MM.1S (cell line): ENCODE measurements at regions not wholly inside any gene's neighbourhood (a gene's known extent, or its start where the extent isn't known, plus 50 kb on each side); places are given as distances from the start of the nearest gene placed in this dataset.
A peak's percentile ranks its signal among the peaks of the same experiment; 100 is the strongest.

Experiments used
- CTCF ChIP-seq: fragments of 300-600 bp; sonication (generic); IDR thresholded peaks from 2 replicates; pipeline ENCODE4 v1.5.1; 2016; ENCODE audit warnings: antibody characterized with exemption, low read length, mixed read lengths
- EZH2phosphoT487 ChIP-seq: fragments of 300-600 bp; sonication (generic); IDR thresholded peaks from 2 replicates; pipeline ENCODE4 v1.6.1; 2018; ENCODE audit warnings: antibody characterized with exemption, low read length

GRCh38 chr2:34012715-34013302 lies 413.7 kb upstream of the FAM98A start:
- TF ChIP-seq EZH2phosphoT487 (no peak), CTCF (peak; percentile 93)
